ENCODE measurements at regions not wholly inside any gene's neighbourhood (a gene's known extent, or its start where the extent isn't known, plus 50 kb on each side); places are given as distances from the start of the nearest gene placed in this dataset.

DNA sequence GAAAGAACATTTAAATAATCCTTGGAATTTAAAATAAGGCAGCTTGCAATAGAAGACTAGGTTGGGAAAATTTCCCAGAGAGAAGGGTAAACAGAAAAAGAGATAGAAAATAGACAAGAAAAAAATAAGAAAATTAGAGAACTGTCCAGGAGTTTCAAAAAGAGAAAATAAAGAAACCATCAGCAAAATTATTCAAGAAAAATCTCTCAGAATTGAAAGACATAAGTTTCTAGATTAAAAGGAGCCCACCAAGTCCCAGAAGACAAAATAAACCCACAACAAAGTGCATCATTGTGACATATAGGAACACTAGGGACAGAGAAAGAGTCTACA is 88.6 kb upstream of the CDYL start:
- no peaks in the 10 kb centered on the region for H3K36me3 Mint-ChIP-seq (ENCODE audit: low read depth)
- H3K27ac Mint-ChIP-seq: peak overlapping the region; percentile 95
- H3K4me1 Mint-ChIP-seq (ENCODE audit: low read depth): peaks cover 19% of the 10 kb centered on the region
- no peak for DNase-seq
- H3K9me3 Mint-ChIP-seq: peaks cover 2% of the 10 kb centered on the region; the same call in 1 of the 2 replicates
- H3K27me3 Mint-ChIP-seq (ENCODE audit: insufficient read depth): peaks cover 2% of the 10 kb centered on the region; the same call in 1 of the 2 replicates
- TF ChIP-seq, protein P1, sequence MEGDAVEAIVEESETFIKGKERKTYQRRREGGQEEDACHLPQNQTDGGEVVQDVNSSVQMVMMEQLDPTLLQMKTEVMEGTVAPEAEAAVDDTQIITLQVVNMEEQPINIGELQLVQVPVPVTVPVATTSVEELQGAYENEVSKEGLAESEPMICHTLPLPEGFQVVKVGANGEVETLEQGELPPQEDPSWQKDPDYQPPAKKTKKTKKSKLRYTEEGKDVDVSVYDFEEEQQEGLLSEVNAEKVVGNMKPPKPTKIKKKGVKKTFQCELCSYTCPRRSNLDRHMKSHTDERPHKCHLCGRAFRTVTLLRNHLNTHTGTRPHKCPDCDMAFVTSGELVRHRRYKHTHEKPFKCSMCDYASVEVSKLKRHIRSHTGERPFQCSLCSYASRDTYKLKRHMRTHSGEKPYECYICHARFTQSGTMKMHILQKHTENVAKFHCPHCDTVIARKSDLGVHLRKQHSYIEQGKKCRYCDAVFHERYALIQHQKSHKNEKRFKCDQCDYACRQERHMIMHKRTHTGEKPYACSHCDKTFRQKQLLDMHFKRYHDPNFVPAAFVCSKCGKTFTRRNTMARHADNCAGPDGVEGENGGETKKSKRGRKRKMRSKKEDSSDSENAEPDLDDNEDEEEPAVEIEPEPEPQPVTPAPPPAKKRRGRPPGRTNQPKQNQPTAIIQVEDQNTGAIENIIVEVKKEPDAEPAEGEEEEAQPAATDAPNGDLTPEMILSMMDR (IDR thresholded peaks at IDR 0.05): no peak
- H3K4me3 Mint-ChIP-seq: peak overlapping the region; percentile 89

DNA sequence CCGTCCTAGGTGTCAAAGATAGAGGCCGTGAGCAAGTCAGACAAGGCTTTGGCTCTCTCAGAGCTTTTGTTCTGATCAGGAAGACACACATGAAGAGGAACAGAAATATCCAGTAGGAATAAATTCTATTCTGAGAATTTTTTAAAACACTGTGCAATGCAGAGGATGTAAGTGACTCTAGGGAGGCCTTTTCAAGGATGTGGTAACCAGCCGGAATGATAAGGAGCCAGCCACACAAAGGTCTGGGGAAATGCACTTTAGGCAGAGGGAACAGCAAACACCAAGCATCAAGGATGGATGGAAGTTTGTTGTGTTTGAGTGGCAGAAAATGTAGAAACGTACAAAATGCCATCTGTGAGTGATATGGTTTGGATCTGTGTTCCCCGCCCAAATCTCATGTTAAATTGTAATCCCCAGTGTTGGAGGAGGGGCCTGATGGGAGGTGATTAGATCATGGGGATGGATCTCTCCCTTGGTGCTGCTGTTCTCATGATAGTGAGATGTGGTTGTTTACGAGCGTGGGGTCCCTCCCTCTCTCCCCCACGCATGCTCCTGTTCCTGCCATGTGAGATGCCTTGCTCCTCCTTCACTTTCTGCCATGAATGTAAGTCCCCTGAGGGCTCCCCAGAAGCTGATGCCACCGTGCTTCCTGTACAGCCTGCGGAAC is 93.6 kb upstream of the CDYL start:
- Mint-ChIP-seq H3K4me3 (no peak overlapping the region), H3K36me3 (ENCODE audit: low read depth) (no peaks in the 10 kb centered on the region), H3K4me1 (ENCODE audit: low read depth) (peaks cover 5% of the 10 kb centered on the region), H3K27ac (no peak overlapping the region), H3K9me3 (no peaks in the 10 kb centered on the region), H3K27me3 (ENCODE audit: insufficient read depth) (peaks cover 6% of the 10 kb centered on the region)
- no peak for DNase-seq
- TF ChIP-seq, protein P1 (IDR thresholded peaks at IDR 0.05): no peak

DNA sequence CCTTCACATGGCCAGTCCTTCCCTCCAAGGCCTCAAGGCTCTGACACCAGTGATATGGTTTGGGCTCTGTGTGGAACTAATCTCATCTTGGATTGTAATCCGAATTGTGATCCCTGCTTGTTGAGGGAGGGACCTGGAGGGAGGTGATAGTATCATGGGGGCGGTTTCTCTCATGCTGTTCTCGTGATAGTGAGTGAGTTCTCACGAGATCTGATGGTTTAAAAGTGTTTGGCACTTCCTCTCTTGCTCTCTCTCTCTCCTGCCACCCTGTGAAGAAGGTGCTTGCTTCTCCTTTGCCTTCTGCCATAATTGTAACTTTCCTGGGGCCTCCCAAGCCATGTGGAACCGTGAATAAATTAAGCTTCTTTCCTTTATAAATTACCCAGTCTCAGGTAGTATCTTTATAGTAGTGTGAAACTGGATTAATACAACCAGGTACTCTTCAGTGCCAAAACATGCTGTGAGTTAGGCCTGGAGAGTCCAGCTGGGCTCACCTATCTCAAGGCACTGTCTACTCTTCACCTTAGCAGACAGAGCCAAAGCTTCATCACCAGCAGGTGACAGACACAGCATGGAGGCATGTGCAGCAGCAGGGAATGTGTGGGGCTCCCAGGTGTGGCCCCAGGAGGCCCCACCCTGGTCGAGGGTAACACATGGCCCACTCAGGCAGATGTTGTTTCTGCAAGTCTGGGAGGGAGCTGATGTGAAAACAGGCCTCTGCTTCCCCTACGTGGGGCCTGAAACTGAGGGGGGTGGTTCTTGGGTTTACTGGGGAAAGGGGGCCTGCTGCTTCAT is 97.5 kb upstream of the CDYL start:
- TF ChIP-seq, protein P1 (IDR thresholded peaks at IDR 0.05): no peak
- no peak overlapping the region for H3K27ac Mint-ChIP-seq
- H3K4me3 Mint-ChIP-seq: no peak overlapping the region
- H3K4me1 Mint-ChIP-seq (ENCODE audit: low read depth): no peaks in the 10 kb centered on the region
- no peaks in the 10 kb centered on the region for H3K36me3 Mint-ChIP-seq (ENCODE audit: low read depth)
- no peaks in the 10 kb centered on the region for H3K9me3 Mint-ChIP-seq
- H3K27me3 Mint-ChIP-seq (ENCODE audit: insufficient read depth): peaks cover 11% of the 10 kb centered on the region
- DNase-seq: no peak

DNA sequence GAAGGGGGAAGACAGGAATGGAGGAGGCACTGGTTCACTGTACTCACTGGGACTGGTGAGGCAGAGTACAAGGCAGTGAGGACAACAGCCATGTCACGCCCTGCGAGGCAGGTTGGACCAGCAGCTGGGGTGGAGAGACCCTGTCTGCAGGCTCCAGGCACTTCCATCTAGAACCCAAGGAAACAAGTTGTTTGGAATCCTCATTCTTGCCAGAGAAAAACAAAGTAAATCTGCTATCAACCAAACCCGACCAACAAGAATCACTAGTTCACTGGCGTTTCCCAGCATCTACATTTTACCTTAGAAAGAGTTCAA is 98.5 kb upstream of the CDYL start:
- no peaks in the 10 kb centered on the region for H3K36me3 Mint-ChIP-seq (ENCODE audit: low read depth)
- H3K4me3 Mint-ChIP-seq: no peak overlapping the region
- H3K9me3 Mint-ChIP-seq: no peaks in the 10 kb centered on the region
- no peaks in the 10 kb centered on the region for H3K4me1 Mint-ChIP-seq (ENCODE audit: low read depth)
- TF ChIP-seq, protein P1 (IDR thresholded peaks at IDR 0.05): no peak
- DNase-seq: no peak
- H3K27ac Mint-ChIP-seq: no peak overlapping the region
- peaks cover 11% of the 10 kb centered on the region for H3K27me3 Mint-ChIP-seq (ENCODE audit: insufficient read depth)

- no peak overlapping the region for H3K27ac Mint-ChIP-seq
- no peaks in the 10 kb centered on the region for H3K9me3 Mint-ChIP-seq
- peaks cover 11% of the 10 kb centered on the region for H3K27me3 Mint-ChIP-seq (ENCODE audit: insufficient read depth)
- DNase-seq: no peak
- no peak overlapping the region for H3K4me3 Mint-ChIP-seq
- no peaks in the 10 kb centered on the region for H3K36me3 Mint-ChIP-seq (ENCODE audit: low read depth)
- H3K4me1 Mint-ChIP-seq (ENCODE audit: low read depth): peaks cover 2% of the 10 kb centered on the region
- TF ChIP-seq, protein P1 (IDR thresholded peaks at IDR 0.05): no peak
These were observed 99.0 kb upstream of the CDYL start for GRCh38 chr6:4677011-4677750.
